Anterior cingulate cortex (tissue), 58 donors: ENCODE measurements at regions not wholly inside any gene's neighbourhood (a gene's known extent, or its start where the extent isn't known, plus 50 kb on each side); places are given as distances from the start of the nearest gene placed in this dataset.
"Not testable (repeated sequence)": the region's sequence is repeated elsewhere in the genome, so short reads cannot be mapped to it uniquely, and the experiment has no call there.

ENCODE experiments used
- DNase-seq, 58 donors: peaks; one replicate each; lab custom pipeline; 2025; lab: John Stamatoyannopoulos, UW

- not testable (repeated sequence) for DNase-seq
Measured at GRCh38 chr10:78606766-78607165, 462.0 kb upstream of the ZMIZ1 start.

GRCh38 chr10:78609976-78610375, 458.8 kb upstream of the ZMIZ1 start:
- no peak for DNase-seq

GRCh38 chr10:78613132-78613531, 455.6 kb upstream of the ZMIZ1 start:
- DNase-seq: no peak

GRCh38 chr10:78614267-78614666, 454.5 kb upstream of the ZMIZ1 start:
- DNase-seq: peak in 16 of 58 donors; percentile 12 to 56 (median 24)

GRCh38 chr10:78614744-78615143, 454.0 kb upstream of the ZMIZ1 start:
- no peak for DNase-seq

GRCh38 chr10:78616125-78616695, 452.6 kb upstream of the ZMIZ1 start:
- peak in 1 of 58 donors; percentile 15 for DNase-seq

GRCh38 chr10:78617115-78617514, 451.7 kb upstream of the ZMIZ1 start:
- no peak for DNase-seq

GRCh38 chr10:78617631-78618030, 451.1 kb upstream of the ZMIZ1 start:
- no peak for DNase-seq

GRCh38 chr10:78618050-78618449, 450.7 kb upstream of the ZMIZ1 start:
- DNase-seq: no peak

- DNase-seq: no peak
Measured at GRCh38 chr10:78619115-78619851, 449.5 kb upstream of the ZMIZ1 start.

- DNase-seq: no peak
Measured at GRCh38 chr10:78619896-78620295, 448.9 kb upstream of the ZMIZ1 start.

GRCh38 chr10:78620985-78621799, 447.6 kb upstream of the ZMIZ1 start:
- no peak for DNase-seq

- no peak for DNase-seq
Measured at GRCh38 chr10:78623578-78624215, 445.1 kb upstream of the ZMIZ1 start.

- DNase-seq: no peak
Measured at GRCh38 chr10:78624791-78625190, 444.0 kb upstream of the ZMIZ1 start.

GRCh38 chr10:78626471-78626870, 442.3 kb upstream of the ZMIZ1 start:
- DNase-seq: no peak

GRCh38 chr10:78627254-78627795, 441.4 kb upstream of the ZMIZ1 start:
- DNase-seq: no peak

- no peak for DNase-seq
Measured at GRCh38 chr10:78628976-78629375, 439.8 kb upstream of the ZMIZ1 start.

- no peak for DNase-seq
Measured at GRCh38 chr10:78629773-78630172, 439.0 kb upstream of the ZMIZ1 start.

- DNase-seq: no peak
Measured at GRCh38 chr10:78630944-78631838, 437.6 kb upstream of the ZMIZ1 start.

GRCh38 chr10:78634389-78634815, 434.4 kb upstream of the ZMIZ1 start:
- DNase-seq: no peak
